GM18508 (cell line): ENCODE measurements at regions not wholly inside any gene's neighbourhood (a gene's known extent, or its start where the extent isn't known, plus 50 kb on each side); places are given as distances from the start of the nearest gene placed in this dataset.

Source experiments
- ATAC-seq: cut with Tn5 transposase; IDR thresholded peaks from one replicate; pipeline ENCODE4 v1.9.1; 2021; ENCODE audit warnings: moderate number of reproducible peaks; ENCODE audit not compliant: insufficient read depth, unreplicated experiment

- peak; percentile 55 for ATAC-seq
Observed at GRCh38 chr2:12177455-12178288, 431.2 kb downstream of the LPIN1 start.

- ATAC-seq, result no peak
Observed at GRCh38 chr2:12178289-12179080, 432.1 kb downstream of the LPIN1 start.

GRCh38 chr2:12180031-12180430 is 433.6 kb downstream of the LPIN1 start:
- ATAC-seq, result no peak

- no peak for ATAC-seq
Observed at GRCh38 chr2:12183032-12183645, 436.7 kb downstream of the LPIN1 start.

- ATAC-seq, result no peak
Observed at GRCh38 chr2:12192762-12193161, 446.3 kb downstream of the LPIN1 start.

- ATAC-seq, result no peak
Observed at GRCh38 chr2:12194968-12195367, 448.5 kb downstream of the LPIN1 start.

GRCh38 chr2:12196495-12196894 is 450.1 kb downstream of the LPIN1 start:
- peak; percentile 70 for ATAC-seq

- ATAC-seq, result no peak
Observed at GRCh38 chr2:12197133-12197532, 450.7 kb downstream of the LPIN1 start.

- ATAC-seq, result no peak
Observed at GRCh38 chr2:12199491-12200211, 453.2 kb downstream of the LPIN1 start.

- no peak for ATAC-seq
Observed at GRCh38 chr2:12201369-12201768, 454.9 kb downstream of the LPIN1 start.

- ATAC-seq, result no peak
Observed at GRCh38 chr2:12202313-12203075, 456.1 kb downstream of the LPIN1 start.

- no peak for ATAC-seq
Observed at GRCh38 chr2:12203528-12203927, 457.1 kb downstream of the LPIN1 start.

GRCh38 chr2:12205086-12205485 is 458.7 kb downstream of the LPIN1 start:
- no peak for ATAC-seq

GRCh38 chr2:12207491-12207890 is 461.1 kb downstream of the LPIN1 start:
- no peak for ATAC-seq

- ATAC-seq, result no peak
Observed at GRCh38 chr2:12210016-12210933, 463.8 kb downstream of the LPIN1 start.

- ATAC-seq, result no peak
Observed at GRCh38 chr2:12211326-12212175, 465.1 kb downstream of the LPIN1 start.

- ATAC-seq, result no peak
Observed at GRCh38 chr2:12212841-12213597, 466.6 kb downstream of the LPIN1 start.
